PC-3 (cell line): ENCODE measurements at regions not wholly inside any gene's neighbourhood (a gene's known extent, or its start where the extent isn't known, plus 50 kb on each side); places are given as distances from the start of the nearest gene placed in this dataset.

ENCODE experiments used
- ATAC-seq: fragments of 200-7000 bp; cut with Tn5 transposase; 2 replicates; pipeline ENCODE4 v1.9.1; 2020; ENCODE audit warnings: mild to moderate bottlenecking, moderate library complexity
- BruUV-seq: library from RNA; stranded (reverse); fragments of 400-500 nt; replicated peaks from 2 replicates; lab custom pipeline; 2021; lab: Mats Ljungman, UMichigan
- CTCF ChIA-PET: fragments of 300-600 bp; sonication (Branson Sonifier 250); formaldehyde crosslinking; loops from one replicate; lab custom pipeline; 2022; ENCODE audit warnings: antibody characterized with exemption; lab: Charles Lee
- POLR2A ChIA-PET: fragments of 300-600 bp; sonication (Branson Sonifier 250); formaldehyde crosslinking; loops from one replicate; lab custom pipeline; 2022; ENCODE audit warnings: antibody characterized with exemption; ENCODE audit not compliant: unreplicated experiment; lab: Charles Lee
- DNase-seq: peaks from one replicate; pipeline ENCODE4 v3.0.0-alpha.2; 2015
- H2AFZ ChIP-seq: fragments of 300-600 bp; sonication (generic); 2 replicates; pipeline ENCODE4 v1.6.0; 2016; ENCODE audit warnings: antibody characterized with exemption, low read length
- H3F3A ChIP-seq: fragments of 300-600 bp; sonication (generic); one replicate; pipeline ENCODE4 v1.6.0; 2017; ENCODE audit warnings: antibody characterized with exemption, low read length, control low read depth, mild to moderate bottlenecking; ENCODE audit not compliant: unreplicated experiment
- H3K27ac ChIP-seq: fragments of 300-600 bp; sonication (generic); 2 replicates; pipeline ENCODE4 v1.5.1; 2016; ENCODE audit warnings: mild to moderate bottlenecking, low read length
- H3K27me3 ChIP-seq: fragments of 300-600 bp; sonication (generic); 2 replicates; pipeline ENCODE4 v1.6.1; 2016; ENCODE audit warnings: low read length, mixed read lengths
- H3K36me3 ChIP-seq: fragments of 300-600 bp; sonication (generic); 2 replicates; pipeline ENCODE4 v1.6.1; 2016; ENCODE audit warnings: low read depth, mixed run types, low read length, mixed read lengths
- H3K4me1 ChIP-seq: fragments of 300-600 bp; sonication (generic); 2 replicates; pipeline ENCODE4 v1.5.1; 2016; ENCODE audit warnings: low read length; ENCODE audit not compliant: insufficient read depth
- H3K4me2 ChIP-seq: fragments of 300-600 bp; sonication (generic); 2 replicates; pipeline ENCODE4 v1.6.0; 2016; ENCODE audit warnings: low read length
- H3K4me3 ChIP-seq: fragments of 300-600 bp; sonication (generic); 2 replicates; pipeline ENCODE4 v1.5.1; 2016; ENCODE audit warnings: mild to moderate bottlenecking, low read length, mixed read lengths
- H3K79me2 ChIP-seq: fragments of 300-600 bp; sonication (generic); 2 replicates; pipeline ENCODE4 v1.6.1; 2017; ENCODE audit warnings: low read length, mixed read lengths
- H3K9ac ChIP-seq: fragments of 300-600 bp; sonication (generic); 2 replicates; pipeline ENCODE4 v1.6.0; 2016; ENCODE audit warnings: mild to moderate bottlenecking, low read length
- H3K9me2 ChIP-seq: fragments of 300-600 bp; sonication (generic); replicated peaks from 2 replicates; pipeline ENCODE4 v1.6.1; 2016; ENCODE audit warnings: mixed run types, low read length, mixed read lengths
- H3K9me3 ChIP-seq: fragments of 300-600 bp; sonication (generic); 2 replicates; pipeline ENCODE4 v1.6.1; 2016; ENCODE audit warnings: low read length, mixed read lengths
- H4K20me1 ChIP-seq: fragments of 300-600 bp; sonication (generic); 2 replicates; pipeline ENCODE4 v1.6.1; 2016; ENCODE audit warnings: low read length, mixed read lengths
- CTCF ChIP-seq: fragments of 300-600 bp; sonication (generic); conservative IDR thresholded peaks from 2 replicates; pipeline ENCODE4 v1.5.1; 2017; ENCODE audit warnings: antibody characterized with exemption, low read depth, mild to moderate bottlenecking, low read length
- EZH2 ChIP-seq: fragments of 300-600 bp; sonication (generic); IDR thresholded peaks from one replicate; pipeline ENCODE4 v1.6.1; 2017; ENCODE audit warnings: antibody characterized with exemption, mild to moderate bottlenecking, low read length; ENCODE audit not compliant: unreplicated experiment
- EZH2phosphoT487 ChIP-seq: fragments of 300-600 bp; sonication (generic); IDR thresholded peaks from 2 replicates; pipeline ENCODE4 v1.6.1; 2018; ENCODE audit warnings: mild to moderate bottlenecking, antibody characterized with exemption, low read length, borderline replicate concordance
- intact Hi-C: fragments of 100-400 bp; cut with micrococcal nuclease; formaldehyde crosslinking; loops from 2 replicates; pipeline ENCODE4 v1.9.0; 2023

DNA sequence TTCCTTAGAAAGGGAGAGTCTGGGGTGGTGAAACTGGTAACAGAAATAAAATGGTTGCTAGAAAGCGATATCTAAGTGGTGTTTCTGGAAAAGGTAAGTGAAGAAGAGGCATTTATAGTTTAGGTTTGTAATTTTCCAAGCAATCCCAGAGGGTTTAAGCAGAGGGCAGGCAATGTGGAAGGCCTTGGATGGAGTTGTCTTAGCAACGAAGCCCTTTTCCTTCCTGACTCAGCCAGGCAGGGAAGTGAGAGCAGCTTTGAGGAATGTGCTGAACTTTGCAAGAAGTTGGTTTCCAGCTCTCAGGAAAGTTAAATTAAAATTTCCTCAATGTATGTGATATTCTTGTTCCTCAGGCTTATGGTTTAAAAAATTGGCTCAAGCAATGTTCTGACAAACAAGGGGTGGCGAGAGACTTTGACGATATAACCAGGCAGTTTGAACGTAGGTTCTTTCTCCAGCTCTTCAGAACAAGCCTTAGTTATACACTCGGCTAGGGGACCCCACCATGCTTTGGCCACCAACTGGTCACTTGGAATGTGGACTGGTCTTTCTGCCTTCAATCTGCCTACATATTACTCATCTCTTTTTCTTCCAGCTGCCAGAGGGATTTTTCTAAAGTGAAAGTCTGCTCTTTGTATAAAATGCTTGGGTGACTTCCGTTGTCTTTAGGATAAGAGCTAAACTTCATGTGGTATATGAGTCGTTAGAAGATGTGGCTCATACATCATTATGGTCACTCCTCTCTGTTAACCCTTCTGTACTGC, 66.9 kb upstream of the SLC25A13 start:
- DNase-seq (peak; percentile 68), ATAC-seq (peak; percentile 95)
- Histone ChIP-seq H3K36me3 (no peaks in the 10 kb centered on the region), H3K4me3 (no peak overlapping the region), H3K4me2 (peak overlapping the region; percentile 50), H3K9me2 (no peaks in the 10 kb centered on the region), H3K9ac (no peak overlapping the region), H3K9me3 (no peaks in the 10 kb centered on the region), H4K20me1 (no peaks in the 10 kb centered on the region), H3F3A (no peaks in the 10 kb centered on the region), H3K27me3 (no peaks in the 10 kb centered on the region), H3K27ac (peak overlapping the region; percentile 55), H3K4me1 (peaks cover 16% of the 10 kb centered on the region), H3K79me2 (no peaks in the 10 kb centered on the region), H2AFZ (0 out of 2 replicates have a peak overlapping the region, but pooled peaks have one; percentile 44)
- no TSS peak for BruUV-seq
- intact Hi-C loops = no loop called here
- ChIA-PET CTCF (no interaction called here), POLR2A (interaction anchor here (0.6 kb wide), 1 partner anchor 7 kb away, joined by 3 read pairs; no protein-coding TSS in a partner anchor)
- TF ChIP-seq CTCF (no peak), EZH2 (no peak), EZH2phosphoT487 (no peak)

DNA sequence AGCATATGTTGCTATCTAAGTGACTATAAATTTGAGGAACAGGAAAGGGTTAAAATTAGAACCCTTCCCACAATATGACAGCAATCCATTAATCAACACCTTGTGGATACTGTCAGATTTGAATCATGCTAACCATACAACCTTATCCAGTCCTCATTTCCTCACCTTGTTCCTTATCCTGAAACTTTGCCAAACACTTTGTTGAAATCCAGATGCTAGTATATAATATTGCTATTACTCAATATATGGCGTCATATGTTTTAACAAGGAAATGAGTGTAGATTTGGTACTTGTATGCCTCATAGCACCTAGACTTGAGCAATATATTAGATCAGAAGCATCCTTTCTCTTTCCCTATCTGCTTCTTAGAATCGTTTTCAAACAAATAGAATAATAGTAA, 66.3 kb upstream of the SLC25A13 start:
- no peaks in the 10 kb centered on the region for H3F3A ChIP-seq
- H3K9me3 ChIP-seq = no peaks in the 10 kb centered on the region
- CTCF ChIA-PET = no interaction called here
- H3K79me2 ChIP-seq = no peaks in the 10 kb centered on the region
- intact Hi-C loops = no loop called here
- H2AFZ ChIP-seq = no peak overlapping the region
- H3K36me3 ChIP-seq = no peaks in the 10 kb centered on the region
- no peak overlapping the region for H3K9ac ChIP-seq
- peak overlapping the region; percentile 55 for H3K27ac ChIP-seq
- no peak for TF ChIP-seq CTCF
- no peak for TF ChIP-seq EZH2
- no peak for TF ChIP-seq EZH2phosphoT487
- peak; percentile 63 for ATAC-seq
- POLR2A ChIA-PET = no interaction called here
- no peaks in the 10 kb centered on the region for H3K27me3 ChIP-seq
- no peak overlapping the region for H3K4me3 ChIP-seq
- peak overlapping the region; percentile 50; the same call in 1 of the 2 replicates for H3K4me2 ChIP-seq
- H4K20me1 ChIP-seq = no peaks in the 10 kb centered on the region
- no TSS peak for BruUV-seq
- peaks cover 16% of the 10 kb centered on the region for H3K4me1 ChIP-seq
- peak; percentile 67 for DNase-seq
- no peaks in the 10 kb centered on the region for H3K9me2 ChIP-seq

GRCh38 chr7:96380111-96380512, 58.2 kb upstream of the SLC25A13 start:
- no TSS peak for BruUV-seq
- POLR2A ChIA-PET = no interaction called here

More at GRCh38 chr7:96380111-96380512, 58.2 kb upstream of the SLC25A13 start:
- H3K4me2 ChIP-seq = no peak overlapping the region
- no peaks in the 10 kb centered on the region for H3K4me1 ChIP-seq
- no peaks in the 10 kb centered on the region for H4K20me1 ChIP-seq
- no peaks in the 10 kb centered on the region for H3F3A ChIP-seq
- CTCF ChIA-PET = no interaction called here
- no peaks in the 10 kb centered on the region for H3K79me2 ChIP-seq
- no peaks in the 10 kb centered on the region for H3K27me3 ChIP-seq
- no peaks in the 10 kb centered on the region for H3K36me3 ChIP-seq
- DNase-seq (no peak), ATAC-seq (no peak)
- H3K9me2 ChIP-seq = no peaks in the 10 kb centered on the region
- no peak for TF ChIP-seq EZH2
- TF ChIP-seq CTCF = no peak
- TF ChIP-seq EZH2phosphoT487 = no peak
- H3K4me3 ChIP-seq = no peak overlapping the region
- intact Hi-C loops = no loop called here
- no peaks in the 10 kb centered on the region for H3K9me3 ChIP-seq
- H3K9ac ChIP-seq = no peak overlapping the region
- H3K27ac ChIP-seq = no peak overlapping the region
- H2AFZ ChIP-seq = no peak overlapping the region
